B cell (primary cell): ENCODE measurements at regions not wholly inside any gene's neighbourhood (a gene's known extent, or its start where the extent isn't known, plus 50 kb on each side); places are given as distances from the start of the nearest gene placed in this dataset.

Experiments
- ATAC-seq: fragments of 200-7000 bp; cut with Tn5 transposase; one replicate; pipeline ENCODE4 v1.10.0; 2021; ENCODE audit warnings: low read depth, mild to moderate bottlenecking, moderate number of reproducible peaks, moderate library complexity
- CTCF ChIA-PET: fragments of 350-600 bp; sonication (Branson Sonifier 250); formaldehyde crosslinking; loops from one replicate; lab custom pipeline; 2021; ENCODE audit warnings: antibody characterized with exemption, inconsistent platforms; lab: Charles Lee
- POLR2A ChIA-PET: fragments of 350-600 bp; sonication (Branson Sonifier 250); formaldehyde crosslinking; loops from one replicate; lab custom pipeline; 2021; ENCODE audit warnings: antibody characterized with exemption; lab: Charles Lee
- DNase-seq: peaks from one replicate; pipeline ENCODE4 v3.0.0; 2013
- H2AFZ ChIP-seq: 2 replicates; pipeline ENCODE4 v1.6.1; 2012; ENCODE audit warnings: mild to moderate bottlenecking, low read depth, low read length; ENCODE audit not compliant: insufficient read depth, poor library complexity, severe bottlenecking
- H3K27ac ChIP-seq, 2 donors: 1 replicate in 1 of 2; 2 replicates in 1 of 2; pipeline ENCODE4 v1.5.1; 2012 to 2013; ENCODE audit warnings: low read length in 2 of 2, mild to moderate bottlenecking in 2 of 2, moderate library complexity in 1 of 2
- H3K27me3 ChIP-seq, 4 experiments: fragments of 200-600 bp in 1 of 4; sonication (generic) in 1 of 4; replicated peaks in 1 of 4; 1 replicate in 2 of 4; 2 replicates in 2 of 4; pipeline versions ENCODE4 v1.6.1 to v1.7.0; 2013 to 2016; ENCODE audit warnings: low read length in 3 of 4, mild to moderate bottlenecking in 2 of 4, mixed read lengths in 1 of 4, moderate library complexity in 1 of 4; ENCODE audit not compliant: insufficient read depth in 4 of 4, control insufficient read depth in 3 of 4; ENCODE audit errors: control extremely low read depth in 1 of 4
- H3K36me3 ChIP-seq, 2 experiments: replicated peaks in 1 of 2; 1 replicate in 1 of 2; 2 replicates in 1 of 2; pipeline versions ENCODE4 v1.6.1 to v1.7.1; 2013; ENCODE audit warnings: low read length in 1 of 2; ENCODE audit not compliant: insufficient read depth in 2 of 2, control insufficient read depth in 1 of 2; ENCODE audit errors: control extremely low read depth in 1 of 2, extremely low read depth in 1 of 2
- H3K4me1 ChIP-seq, 2 donors: fragments of 200-600 bp in 1 of 2; sonication (generic) in 1 of 2; 1 replicate in 1 of 2; 2 replicates in 1 of 2; pipeline versions ENCODE4 v1.5.1 to v1.6.1; 2013 to 2017; ENCODE audit warnings: low read length in 2 of 2; ENCODE audit not compliant: control insufficient read depth in 2 of 2, insufficient read depth in 2 of 2
- H3K4me2 ChIP-seq: replicated peaks from 2 replicates; pipeline ENCODE3; 2012; ENCODE audit warnings: mild to moderate bottlenecking, low read depth, low read length; ENCODE audit not compliant: poor library complexity, severe bottlenecking
- H3K4me3 ChIP-seq, 5 experiments: fragments of 200-600 bp in 1 of 5; sonication (generic) in 1 of 5; 1 replicate in 3 of 5; 2 replicates in 2 of 5; pipeline versions ENCODE4 v1.5.1 to v1.7.0; 2011 to 2016; ENCODE audit warnings: low read length in 4 of 5, mild to moderate bottlenecking in 4 of 5, low read depth in 2 of 5, control low read depth in 1 of 5, moderate library complexity in 1 of 5; ENCODE audit not compliant: insufficient read depth in 1 of 5; ENCODE audit errors: control extremely low read depth in 1 of 5, extremely low read depth in 1 of 5
- H3K79me2 ChIP-seq: fragments of 200-600 bp; sonication (generic); one replicate; pipeline ENCODE4 v1.6.0; 2016; ENCODE audit warnings: low read length; ENCODE audit not compliant: control insufficient read depth, insufficient read depth
- H3K9ac ChIP-seq: fragments of 200-600 bp; sonication (generic); 2 replicates; pipeline ENCODE4 v1.6.1; 2017; ENCODE audit warnings: mild to moderate bottlenecking, low read length, moderate library complexity
- H3K9me3 ChIP-seq, 3 donors: one replicate each; pipeline versions ENCODE4 v1.6.1 to v1.7.1; 2013; ENCODE audit warnings: low read length in 2 of 3; ENCODE audit not compliant: control insufficient read depth in 2 of 3, insufficient read depth in 1 of 3; ENCODE audit errors: control extremely low read depth in 1 of 3
- H4K20me1 ChIP-seq: 2 replicates; pipeline ENCODE4 v1.6.0; 2012; ENCODE audit warnings: mild to moderate bottlenecking, low read length; ENCODE audit not compliant: insufficient read depth, control insufficient read depth, poor library complexity, severe bottlenecking
- H3K27ac Mint-ChIP-seq: one replicate; pipeline ENCODE4 v1.8.0; 2021; ENCODE audit warnings: mixed read lengths
- H3K27me3 Mint-ChIP-seq: one replicate; pipeline ENCODE4 v1.8.0; 2021; ENCODE audit warnings: mixed read lengths
- H3K4me1 Mint-ChIP-seq: one replicate; pipeline ENCODE4 v1.8.0; 2021; ENCODE audit warnings: mixed read lengths
- H3K4me3 Mint-ChIP-seq: one replicate; pipeline ENCODE4 v1.8.0; 2021; ENCODE audit warnings: mixed read lengths
- H3K9me3 Mint-ChIP-seq: one replicate; pipeline ENCODE4 v1.8.0; 2022; ENCODE audit warnings: mixed read lengths; ENCODE audit not compliant: insufficient read depth
- CTCF ChIP-seq: fragments of 200-600 bp; IDR thresholded peaks from one replicate; pipeline ENCODE4 v1.8.0; 2022; ENCODE audit warnings: antibody characterized with exemption, mild to moderate bottlenecking
- EZH2 ChIP-seq: IDR thresholded peaks from 2 replicates; pipeline ENCODE4 v1.6.1; 2012; ENCODE audit warnings: borderline replicate concordance, low read depth, mild to moderate bottlenecking, moderate library complexity, low read length; ENCODE audit not compliant: insufficient read depth, poor library complexity, severe bottlenecking
- WGBS: methylation state at CpG from one replicate; pipeline ENCODE4 v1.1.5; 2013; ENCODE audit warnings: missing lambda C conversion rate; ENCODE audit not compliant: insufficient coverage; 5-methylcytosine and 5-hydroxymethylcytosine counted together
- intact Hi-C: fragments of 100-400 bp; cut with micrococcal nuclease; formaldehyde crosslinking; loops from one replicate; pipeline ENCODE4 v1.10.0; 2022

GRCh38 chr4:52367282-52367830 lies 291.7 kb downstream of the USP46 start:
- CTCF ChIA-PET, result no interaction called here
- H3K27ac Mint-ChIP-seq, result no peak overlapping the region

GRCh38 chr4:52368895-52369294 lies 290.2 kb downstream of the USP46 start:
- WGBS, result 93% methylated on average over 4 of the region's 6 CpGs
- no peaks in the 10 kb centered on the region for H4K20me1 ChIP-seq
- H3K27ac Mint-ChIP-seq, result no peak overlapping the region
- H3K27me3 Mint-ChIP-seq, result peaks cover 3% of the 10 kb centered on the region
- no peaks in the 10 kb centered on the region for H3K9me3 ChIP-seq
- H3K4me2 ChIP-seq, result no peak overlapping the region
- intact Hi-C loops, result no loop called here
- H2AFZ ChIP-seq, result no peak overlapping the region
- H3K4me3 ChIP-seq, result no peak overlapping the region
- DNase-seq (no peak), ATAC-seq (no peak)
- POLR2A ChIA-PET, result no interaction called here
- H3K9ac ChIP-seq, result no peak overlapping the region
- H3K4me1 ChIP-seq, result no peaks in the 10 kb centered on the region
- TF ChIP-seq EZH2 (no peak), CTCF (no peak)
- no peak overlapping the region for H3K27ac ChIP-seq
- CTCF ChIA-PET, result no interaction called here
- H3K4me3 Mint-ChIP-seq, result no peak overlapping the region
- H3K4me1 Mint-ChIP-seq, result no peaks in the 10 kb centered on the region
- no peaks in the 10 kb centered on the region for H3K36me3 ChIP-seq
- H3K27me3 ChIP-seq, result no peaks in the 10 kb centered on the region
- no peaks in the 10 kb centered on the region for H3K79me2 ChIP-seq
- no peaks in the 10 kb centered on the region for H3K9me3 Mint-ChIP-seq

More at GRCh38 chr4:52367282-52367830, 291.7 kb downstream of the USP46 start:
- Histone ChIP-seq H2AFZ (no peak overlapping the region), H3K4me2 (no peak overlapping the region), H3K36me3 (no peaks in the 10 kb centered on the region), H3K9me3 (no peaks in the 10 kb centered on the region), H3K79me2 (no peaks in the 10 kb centered on the region), H3K27me3 (no peaks in the 10 kb centered on the region), H3K4me1 (no peaks in the 10 kb centered on the region), H3K27ac (no peak overlapping the region), H3K4me3 (no peak overlapping the region), H4K20me1 (no peaks in the 10 kb centered on the region), H3K9ac (no peak overlapping the region)
- no peak for DNase-seq
- WGBS, result no CpG with 5 or more reads among the region's 2 CpGs
- ATAC-seq, result no peak
- H3K4me1 Mint-ChIP-seq, result no peaks in the 10 kb centered on the region
- POLR2A ChIA-PET, result no interaction called here
- H3K9me3 Mint-ChIP-seq, result no peaks in the 10 kb centered on the region
- intact Hi-C loops, result no loop called here
- H3K4me3 Mint-ChIP-seq, result no peak overlapping the region
- TF ChIP-seq CTCF (no peak), EZH2 (no peak)
- peaks cover 3% of the 10 kb centered on the region for H3K27me3 Mint-ChIP-seq
